ENCODE measurements at regions not wholly inside any gene's neighbourhood (a gene's known extent, or its start where the extent isn't known, plus 50 kb on each side); places are given as distances from the start of the nearest gene placed in this dataset.

DNA sequence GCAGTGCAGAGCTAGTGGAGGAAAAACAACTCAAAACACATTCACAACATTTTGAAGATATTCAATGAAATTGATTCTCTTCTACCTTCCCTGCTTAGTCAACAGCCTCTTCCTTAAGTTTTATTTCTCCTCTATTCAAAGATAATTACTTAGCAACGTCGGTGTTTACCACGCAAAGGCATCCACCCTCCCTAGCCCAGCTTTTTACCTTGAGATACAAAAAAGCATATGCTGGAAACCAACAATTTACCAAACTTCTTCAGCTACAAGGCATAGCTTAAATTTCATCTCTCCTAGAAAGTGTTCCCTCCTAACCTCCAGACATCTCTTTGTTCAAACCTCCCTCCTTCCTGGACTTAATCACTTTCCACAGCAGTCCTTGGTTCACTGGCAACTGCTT, 102.8 kb upstream of the SOD1 start:
- Histone ChIP-seq H3K36me3 (no peaks in the 10 kb centered on the region), H3K4me1 (peaks cover 57% of the 10 kb centered on the region), H2AFZ (replicated peaks) (no peak overlapping the region), H4K20me1 (ENCODE audit: low read depth) (peaks cover 17% of the 10 kb centered on the region), H3K9ac (no peak overlapping the region), H3K9me3 (ENCODE audit: low read depth) (no peaks in the 10 kb centered on the region), H3K4me2 (peak overlapping the region; percentile 94), H3K27me3 (peaks cover 10% of the 10 kb centered on the region), H3K4me3 (peak overlapping the region; percentile 81), H3F3A (ENCODE audit: low read depth) (peaks cover 65% of the 10 kb centered on the region), H3K27ac (no peak overlapping the region), H3K79me2 (ENCODE audit: low read depth) (peaks cover 79% of the 10 kb centered on the region)
- TF ChIP-seq EZH2phosphoT487 (IDR thresholded peaks at IDR 0.05) (no peak), EZH2 (IDR thresholded peaks at IDR 0.05) (no peak)
- TF ChIP-seq, protein P1, sequence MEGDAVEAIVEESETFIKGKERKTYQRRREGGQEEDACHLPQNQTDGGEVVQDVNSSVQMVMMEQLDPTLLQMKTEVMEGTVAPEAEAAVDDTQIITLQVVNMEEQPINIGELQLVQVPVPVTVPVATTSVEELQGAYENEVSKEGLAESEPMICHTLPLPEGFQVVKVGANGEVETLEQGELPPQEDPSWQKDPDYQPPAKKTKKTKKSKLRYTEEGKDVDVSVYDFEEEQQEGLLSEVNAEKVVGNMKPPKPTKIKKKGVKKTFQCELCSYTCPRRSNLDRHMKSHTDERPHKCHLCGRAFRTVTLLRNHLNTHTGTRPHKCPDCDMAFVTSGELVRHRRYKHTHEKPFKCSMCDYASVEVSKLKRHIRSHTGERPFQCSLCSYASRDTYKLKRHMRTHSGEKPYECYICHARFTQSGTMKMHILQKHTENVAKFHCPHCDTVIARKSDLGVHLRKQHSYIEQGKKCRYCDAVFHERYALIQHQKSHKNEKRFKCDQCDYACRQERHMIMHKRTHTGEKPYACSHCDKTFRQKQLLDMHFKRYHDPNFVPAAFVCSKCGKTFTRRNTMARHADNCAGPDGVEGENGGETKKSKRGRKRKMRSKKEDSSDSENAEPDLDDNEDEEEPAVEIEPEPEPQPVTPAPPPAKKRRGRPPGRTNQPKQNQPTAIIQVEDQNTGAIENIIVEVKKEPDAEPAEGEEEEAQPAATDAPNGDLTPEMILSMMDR (IDR thresholded peaks at IDR 0.05), result no peak
- Mint-ChIP-seq H3K4me3 (peak overlapping the region; percentile 92), H3K36me3 (peaks cover 6% of the 10 kb centered on the region), H3K27ac (peak overlapping the region; percentile 98), H3K27me3 (ENCODE audit: insufficient read depth, low read depth) (peaks cover 4% of the 10 kb centered on the region), H3K9me3 (no peaks in the 10 kb centered on the region), H3K4me1 (peaks cover 57% of the 10 kb centered on the region)
- DNase-seq (ENCODE audit: low spot score), result peak; percentile 43

DNA sequence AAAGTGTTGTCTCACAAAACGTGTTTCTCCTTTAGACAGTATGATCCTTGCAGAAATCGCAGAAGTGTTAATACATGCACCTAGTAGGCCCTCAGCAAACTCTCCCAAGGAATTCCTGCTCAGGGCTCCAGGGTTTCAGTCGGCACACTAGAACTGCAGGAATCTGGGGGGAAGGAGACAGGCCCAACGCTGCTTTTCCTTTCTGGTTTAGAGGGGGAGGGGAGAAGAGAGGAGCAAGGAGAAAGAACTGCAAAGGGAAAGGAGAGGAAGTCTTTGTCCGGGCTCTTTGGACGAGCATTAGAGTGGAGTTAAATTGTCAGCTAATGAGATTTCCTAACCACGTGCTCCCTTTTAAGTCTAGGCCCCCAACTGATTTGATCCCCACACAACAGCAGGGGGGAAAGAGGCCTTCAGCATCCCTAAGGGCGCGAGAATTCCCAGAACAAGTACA, 103.7 kb upstream of the SOD1 start:
- peak overlapping the region; percentile 95 for H3K27ac ChIP-seq
- peaks cover 85% of the 10 kb centered on the region for H3K79me2 ChIP-seq (ENCODE audit: low read depth)
- Mint-ChIP-seq H3K4me1 (peaks cover 55% of the 10 kb centered on the region), H3K4me3 (peak overlapping the region; percentile 92), H3K27ac (peak overlapping the region; percentile 98), H3K9me3 (no peaks in the 10 kb centered on the region), H3K27me3 (ENCODE audit: insufficient read depth, low read depth) (peaks cover 4% of the 10 kb centered on the region), H3K36me3 (peaks cover 7% of the 10 kb centered on the region)
- TF ChIP-seq, protein P1 (IDR thresholded peaks at IDR 0.05), result no peak
- TF ChIP-seq EZH2 (IDR thresholded peaks at IDR 0.05) (peak; percentile 31), EZH2phosphoT487 (IDR thresholded peaks at IDR 0.05) (peak; percentile 74)
- H3K9me3 ChIP-seq (ENCODE audit: low read depth), result no peaks in the 10 kb centered on the region
- no peak overlapping the region for H3K9ac ChIP-seq
- peaks cover 59% of the 10 kb centered on the region for H3F3A ChIP-seq (ENCODE audit: low read depth)
- H3K4me1 ChIP-seq, result peaks cover 56% of the 10 kb centered on the region
- H3K4me3 ChIP-seq, result peak overlapping the region; percentile 81
- H3K36me3 ChIP-seq, result no peaks in the 10 kb centered on the region
- peaks cover 10% of the 10 kb centered on the region for H3K27me3 ChIP-seq
- DNase-seq (ENCODE audit: low spot score), result peak; percentile 91
- H3K4me2 ChIP-seq, result peak overlapping the region; percentile 94
- no peak overlapping the region for H2AFZ ChIP-seq (replicated peaks)
- peaks cover 17% of the 10 kb centered on the region for H4K20me1 ChIP-seq (ENCODE audit: low read depth)

GRCh38 chr21:31554511-31555022, 104.9 kb upstream of the SOD1 start:
- H3K4me2 ChIP-seq, result peak overlapping the region; percentile 94
- Mint-ChIP-seq H3K4me1 (peaks cover 46% of the 10 kb centered on the region), H3K27ac (peak overlapping the region; percentile 98), H3K4me3 (peak overlapping the region; percentile 92), H3K36me3 (peaks cover 11% of the 10 kb centered on the region), H3K9me3 (peaks cover 7% of the 10 kb centered on the region), H3K27me3 (ENCODE audit: insufficient read depth, low read depth) (peaks cover 4% of the 10 kb centered on the region)
- H3K4me1 ChIP-seq, result peaks cover 47% of the 10 kb centered on the region
- H3K9me3 ChIP-seq (ENCODE audit: low read depth), result no peaks in the 10 kb centered on the region
- H3K27ac ChIP-seq, result peak overlapping the region; percentile 95
- peak overlapping the region; percentile 81 for H3K4me3 ChIP-seq
- H3K36me3 ChIP-seq, result no peaks in the 10 kb centered on the region
- peaks cover 10% of the 10 kb centered on the region for H3K27me3 ChIP-seq
- peaks cover 51% of the 10 kb centered on the region for H3F3A ChIP-seq (ENCODE audit: low read depth)
- DNase-seq (ENCODE audit: low spot score), result peak; percentile 71
- H2AFZ ChIP-seq (replicated peaks), result no peak overlapping the region
- H3K79me2 ChIP-seq (ENCODE audit: low read depth), result peaks cover 85% of the 10 kb centered on the region
- no peak overlapping the region for H3K9ac ChIP-seq
- H4K20me1 ChIP-seq (ENCODE audit: low read depth), result peaks cover 17% of the 10 kb centered on the region
- TF ChIP-seq EZH2 (IDR thresholded peaks at IDR 0.05) (no peak), EZH2phosphoT487 (IDR thresholded peaks at IDR 0.05) (no peak)
- TF ChIP-seq, protein P1 (IDR thresholded peaks at IDR 0.05), result no peak
